Liver (tissue), 8 donors: ENCODE measurements at regions not wholly inside any gene's neighbourhood (a gene's known extent, or its start where the extent isn't known, plus 50 kb on each side); places are given as distances from the start of the nearest gene placed in this dataset.

Source experiments
- DNase-seq: peaks from one replicate; pipeline ENCODE4 v3.0.0-alpha.2; 2017; ENCODE audit warnings: low spot score
- H3K27ac ChIP-seq, 2 donors: one replicate each; pipeline ENCODE4 v1.7.0; 2013; ENCODE audit warnings: inconsistent platforms in 2 of 2, low read length in 2 of 2, control low read depth in 1 of 2, low read depth in 1 of 2, mild to moderate bottlenecking in 1 of 2
- H3K27me3 ChIP-seq, 4 donors: one replicate each; pipeline versions ENCODE4 v1.6.1 to v1.7.0; 2013; ENCODE audit warnings: low read length in 3 of 4, inconsistent platforms in 1 of 4, mild to moderate bottlenecking in 1 of 4, moderate library complexity in 1 of 4; ENCODE audit not compliant: control insufficient read depth in 4 of 4, insufficient read depth in 4 of 4
- H3K36me3 ChIP-seq, 4 donors: one replicate each; pipeline versions ENCODE4 v1.6.1 to v1.7.0; 2013; ENCODE audit warnings: low read length in 3 of 4, mild to moderate bottlenecking in 3 of 4, low read depth in 1 of 4, moderate library complexity in 1 of 4; ENCODE audit not compliant: control insufficient read depth in 4 of 4, insufficient read depth in 3 of 4
- H3K4me1 ChIP-seq, 4 donors: one replicate each; pipeline versions ENCODE4 v1.6.1 to v1.7.0; 2013; ENCODE audit warnings: low read length in 3 of 4, mild to moderate bottlenecking in 3 of 4, moderate library complexity in 1 of 4; ENCODE audit not compliant: control insufficient read depth in 4 of 4, insufficient read depth in 4 of 4
- H3K4me3 ChIP-seq, 3 donors: one replicate each; pipeline versions ENCODE4 v1.6.1 to v1.7.0; 2013; ENCODE audit warnings: low read length in 3 of 3, control low read depth in 1 of 3, low read depth in 1 of 3, mild to moderate bottlenecking in 1 of 3
- H3K9ac ChIP-seq, 2 donors: one replicate each; pipeline ENCODE4 v1.7.0; 2013; ENCODE audit warnings: low read length in 2 of 2, mild to moderate bottlenecking in 2 of 2, moderate library complexity in 2 of 2, control low read depth in 1 of 2, low read depth in 1 of 2
- H3K9me3 ChIP-seq, 4 donors: one replicate each; pipeline versions ENCODE4 v1.6.1 to v1.7.0; 2013; ENCODE audit warnings: low read length in 3 of 4; ENCODE audit not compliant: control insufficient read depth in 4 of 4
- ATF3 ChIP-seq: IDR thresholded peaks from 2 replicates; pipeline ENCODE4 v1.6.1; 2016; ENCODE audit warnings: antibody characterized with exemption
- CTCF ChIP-seq: fragments of 150-350 bp; IDR thresholded peaks from 2 replicates; pipeline ENCODE4 v1.5.1; 2017; ENCODE audit warnings: improper control_type of control experiment, low read depth, low read length; ENCODE audit not compliant: missing input control
- EGR1 ChIP-seq, 2 donors: IDR thresholded peaks; 2 replicates each; pipeline ENCODE4 v1.6.1; 2016 to 2018; ENCODE audit warnings: antibody characterized with exemption in 2 of 2, low read depth in 2 of 2
- FOXA1 ChIP-seq: IDR thresholded peaks from 2 replicates; pipeline ENCODE4 v1.6.1; 2016; ENCODE audit warnings: antibody characterized with exemption
- FOXA2 ChIP-seq: IDR thresholded peaks from 2 replicates; pipeline ENCODE4 v1.6.1; 2016; ENCODE audit warnings: antibody characterized with exemption
- GABPA ChIP-seq, 2 donors: IDR thresholded peaks in 1 of 2; conservative IDR thresholded peaks in 1 of 2; 2 replicates each; pipeline ENCODE4 v1.6.1; 2016; ENCODE audit warnings: antibody characterized with exemption in 2 of 2, mild to moderate bottlenecking in 1 of 2, moderate library complexity in 1 of 2
- HNF4A ChIP-seq, 2 donors: conservative IDR thresholded peaks; 2 replicates each; pipeline ENCODE4 v1.6.1; 2016; ENCODE audit warnings: antibody characterized with exemption in 2 of 2, mild to moderate bottlenecking in 2 of 2
- HNF4G ChIP-seq: IDR thresholded peaks from 2 replicates; pipeline ENCODE4 v1.6.1; 2016; ENCODE audit warnings: antibody characterized with exemption
- JUND ChIP-seq, 2 donors: IDR thresholded peaks; 2 replicates each; pipeline ENCODE4 v1.6.1; 2016; ENCODE audit warnings: antibody characterized with exemption in 2 of 2
- MAX ChIP-seq: IDR thresholded peaks from 2 replicates; pipeline ENCODE4 v1.6.1; 2016; ENCODE audit warnings: antibody characterized with exemption
- NR2F2 ChIP-seq: IDR thresholded peaks from 2 replicates; pipeline ENCODE4 v1.6.1; 2016; ENCODE audit warnings: antibody characterized with exemption
- RAD21 ChIP-seq, 2 donors: IDR thresholded peaks; 2 replicates each; pipeline ENCODE4 v1.6.1; 2016; ENCODE audit warnings: antibody characterized with exemption in 2 of 2, mild to moderate bottlenecking in 2 of 2
- REST ChIP-seq: IDR thresholded peaks from 2 replicates; pipeline ENCODE4 v1.6.1; 2016; ENCODE audit warnings: antibody characterized with exemption, mild to moderate bottlenecking
- SP1 ChIP-seq: IDR thresholded peaks from 2 replicates; pipeline ENCODE4 v1.6.1; 2018; ENCODE audit warnings: antibody characterized with exemption, mild to moderate bottlenecking
- TAF1 ChIP-seq: conservative IDR thresholded peaks from 2 replicates; pipeline ENCODE4 v1.6.1; 2016; ENCODE audit warnings: antibody characterized with exemption, mild to moderate bottlenecking
- YY1 ChIP-seq: IDR thresholded peaks from 2 replicates; pipeline ENCODE4 v1.6.1; 2016; ENCODE audit warnings: antibody characterized with exemption, mild to moderate bottlenecking
- ZBTB33 ChIP-seq: IDR thresholded peaks from 2 replicates; pipeline ENCODE4 v1.6.1; 2016; ENCODE audit warnings: antibody characterized with exemption
- WGBS: extraction: QIAGEN DNeasy Blood & Tissue Kit; methylation state at CpG from one replicate; pipeline ENCODE4 v1.1.7; 2013; 5-methylcytosine and 5-hydroxymethylcytosine counted together
- donor health status: healthy.
- donor health status: healthy.
- donor health status: healthy.
- donor health status: healthy.
- donor health status: healthy.

GRCh38 chr6:141472162-141472928 lies 660.4 kb upstream of the GJE1 start:
- DNase-seq: no peak
- Histone ChIP-seq H3K36me3 (no peaks in the 10 kb centered on the region), H3K27me3 (no peaks in the 10 kb centered on the region), H3K4me3 (no peak overlapping the region), H3K4me1 (no peaks in the 10 kb centered on the region), H3K9ac (no peak overlapping the region), H3K27ac (no peak overlapping the region), H3K9me3 (no peaks in the 10 kb centered on the region)
- WGBS: 69% methylated on average over 2 of the region's 2 CpGs
- no peak for TF ChIP-seq HNF4A (conservative IDR thresholded peaks at IDR 0.05)
- no peak for TF ChIP-seq CTCF
- no peak for TF ChIP-seq GABPA (IDR thresholded peaks at IDR 0.05 in 1 of 2, conservative IDR thresholded peaks at IDR 0.05 in 1 of 2)
- TF ChIP-seq ATF3: no peak
- TF ChIP-seq SP1: no peak
- TF ChIP-seq NR2F2: no peak
- TF ChIP-seq FOXA2: no peak
- no peak for TF ChIP-seq RAD21 (IDR thresholded peaks at IDR 0.05)
- TF ChIP-seq REST: no peak
- TF ChIP-seq ZBTB33: no peak
- no peak for TF ChIP-seq EGR1 (IDR thresholded peaks at IDR 0.05; ENCODE audit: low read depth in 2 of 2)
- no peak for TF ChIP-seq MAX
- TF ChIP-seq YY1: no peak
- TF ChIP-seq HNF4G: no peak
- TF ChIP-seq JUND (IDR thresholded peaks at IDR 0.05): no peak
- TF ChIP-seq TAF1: no peak
- no peak for TF ChIP-seq FOXA1
